ENCODE measurements at regions not wholly inside any gene's neighbourhood (a gene's known extent, or its start where the extent isn't known, plus 50 kb on each side); places are given as distances from the start of the nearest gene placed in this dataset.

GRCh38 chr11:60592601-60593000, 77.4 kb downstream of the MS4A13 start:
- Histone ChIP-seq H3K4me1 (ENCODE audit: insufficient read depth, low read length, severe bottlenecking) (no peaks in the 10 kb centered on the region), H4K20me1 (ENCODE audit: insufficient read depth, low read length) (no peaks in the 10 kb centered on the region), H3K36me3 (ENCODE audit: insufficient read depth, low read length) (no peaks in the 10 kb centered on the region), H3K9ac (ENCODE audit: low read length) (no peak overlapping the region), H3K27ac (ENCODE audit: low read depth, low read length, poor library complexity, severe bottlenecking) (no peak overlapping the region), H3K27me3 (ENCODE audit: insufficient read depth, low read length) (no peaks in the 10 kb centered on the region), H3K4me2 (ENCODE audit: low read length) (no peak overlapping the region), H3F3A (ENCODE audit: insufficient read depth, low read length) (no peaks in the 10 kb centered on the region), H3K9me3 (ENCODE audit: low read length) (no peaks in the 10 kb centered on the region), H3K9me2 (ENCODE audit: low read depth, low read length) (no peaks in the 10 kb centered on the region), H3K4me3 (ENCODE audit: low read depth, low read length, poor library complexity, severe bottlenecking) (no peak overlapping the region), H2AFZ (ENCODE audit: low read length) (no peak overlapping the region), H3K79me2 (ENCODE audit: insufficient read depth, low read length) (no peaks in the 10 kb centered on the region)
- TF ChIP-seq EZH2 (IDR thresholded peaks at IDR 0.05; ENCODE audit: borderline replicate concordance, low read length) (no peak), CTCF (IDR thresholded peaks at IDR 0.05; ENCODE audit: low read length) (no peak)

- H3K9me3 ChIP-seq (ENCODE audit: low read length) = no peaks in the 10 kb centered on the region
- no peaks in the 10 kb centered on the region for H3K36me3 ChIP-seq (ENCODE audit: insufficient read depth, low read length)
- H3F3A ChIP-seq (ENCODE audit: insufficient read depth, low read length) = no peaks in the 10 kb centered on the region
- H2AFZ ChIP-seq (ENCODE audit: low read length) = no peak overlapping the region
- no peaks in the 10 kb centered on the region for H4K20me1 ChIP-seq (ENCODE audit: insufficient read depth, low read length)
- H3K4me2 ChIP-seq (ENCODE audit: low read length) = no peak overlapping the region
- H3K27me3 ChIP-seq (ENCODE audit: insufficient read depth, low read length) = no peaks in the 10 kb centered on the region
- no peaks in the 10 kb centered on the region for H3K9me2 ChIP-seq (ENCODE audit: low read depth, low read length)
- H3K27ac ChIP-seq (ENCODE audit: low read depth, low read length, poor library complexity, severe bottlenecking) = no peak overlapping the region
- no peak overlapping the region for H3K4me3 ChIP-seq (ENCODE audit: low read depth, low read length, poor library complexity, severe bottlenecking)
- H3K4me1 ChIP-seq (ENCODE audit: insufficient read depth, low read length, severe bottlenecking) = no peaks in the 10 kb centered on the region
- H3K9ac ChIP-seq (ENCODE audit: low read length) = no peak overlapping the region
- TF ChIP-seq CTCF (IDR thresholded peaks at IDR 0.05; ENCODE audit: low read length) (no peak), EZH2 (IDR thresholded peaks at IDR 0.05; ENCODE audit: borderline replicate concordance, low read length) (no peak)
- no peaks in the 10 kb centered on the region for H3K79me2 ChIP-seq (ENCODE audit: insufficient read depth, low read length)
Observed at GRCh38 chr11:60594998-60595642, 79.9 kb downstream of the MS4A13 start.

- H3K27ac ChIP-seq (ENCODE audit: low read depth, low read length, poor library complexity, severe bottlenecking) = no peak overlapping the region
- H3K36me3 ChIP-seq (ENCODE audit: insufficient read depth, low read length) = no peaks in the 10 kb centered on the region
- no peak overlapping the region for H3K4me3 ChIP-seq (ENCODE audit: low read depth, low read length, poor library complexity, severe bottlenecking)
- H3K9me2 ChIP-seq (ENCODE audit: low read depth, low read length) = no peaks in the 10 kb centered on the region
- H3K4me2 ChIP-seq (ENCODE audit: low read length) = no peak overlapping the region
- H3K4me1 ChIP-seq (ENCODE audit: insufficient read depth, low read length, severe bottlenecking) = no peaks in the 10 kb centered on the region
- no peaks in the 10 kb centered on the region for H3K27me3 ChIP-seq (ENCODE audit: insufficient read depth, low read length)
- no peaks in the 10 kb centered on the region for H4K20me1 ChIP-seq (ENCODE audit: insufficient read depth, low read length)
- no peaks in the 10 kb centered on the region for H3K9me3 ChIP-seq (ENCODE audit: low read length)
- no peaks in the 10 kb centered on the region for H3K79me2 ChIP-seq (ENCODE audit: insufficient read depth, low read length)
- no peak overlapping the region for H3K9ac ChIP-seq (ENCODE audit: low read length)
- TF ChIP-seq EZH2 (IDR thresholded peaks at IDR 0.05; ENCODE audit: borderline replicate concordance, low read length) = no peak
- no peak overlapping the region for H2AFZ ChIP-seq (ENCODE audit: low read length)
- H3F3A ChIP-seq (ENCODE audit: insufficient read depth, low read length) = no peaks in the 10 kb centered on the region
Observed at GRCh38 chr11:60607483-60607882, 91.9 kb upstream of the MS4A8 start.

- H3K4me3 ChIP-seq (ENCODE audit: low read depth, low read length, poor library complexity, severe bottlenecking) = no peak overlapping the region
- H2AFZ ChIP-seq (ENCODE audit: low read length) = no peak overlapping the region
- no peaks in the 10 kb centered on the region for H4K20me1 ChIP-seq (ENCODE audit: insufficient read depth, low read length)
- no peak overlapping the region for H3K27ac ChIP-seq (ENCODE audit: low read depth, low read length, poor library complexity, severe bottlenecking)
- no peak overlapping the region for H3K9ac ChIP-seq (ENCODE audit: low read length)
- no peak overlapping the region for H3K4me2 ChIP-seq (ENCODE audit: low read length)
- H3K36me3 ChIP-seq (ENCODE audit: insufficient read depth, low read length) = no peaks in the 10 kb centered on the region
- TF ChIP-seq EZH2 (IDR thresholded peaks at IDR 0.05; ENCODE audit: borderline replicate concordance, low read length) (no peak), CTCF (IDR thresholded peaks at IDR 0.05; ENCODE audit: low read length) (no peak)
- no peaks in the 10 kb centered on the region for H3F3A ChIP-seq (ENCODE audit: insufficient read depth, low read length)
- H3K9me2 ChIP-seq (ENCODE audit: low read depth, low read length) = no peaks in the 10 kb centered on the region
- H3K9me3 ChIP-seq (ENCODE audit: low read length) = no peaks in the 10 kb centered on the region
- H3K79me2 ChIP-seq (ENCODE audit: insufficient read depth, low read length) = no peaks in the 10 kb centered on the region
- H3K4me1 ChIP-seq (ENCODE audit: insufficient read depth, low read length, severe bottlenecking) = no peaks in the 10 kb centered on the region
- no peaks in the 10 kb centered on the region for H3K27me3 ChIP-seq (ENCODE audit: insufficient read depth, low read length)
Observed at GRCh38 chr11:60609632-60610031, 89.8 kb upstream of the MS4A8 start.
